Right ventricle myocardium inferior (tissue), 1 donor: ENCODE measurements at regions not wholly inside any gene's neighbourhood (a gene's known extent, or its start where the extent isn't known, plus 50 kb on each side); places are given as distances from the start of the nearest gene placed in this dataset.

Source experiments
- ATAC-seq: fragments of 200-7000 bp; cut with Tn5 transposase; one replicate; pipeline ENCODE4 v1.9.1; 2020; ENCODE audit warnings: mild to moderate bottlenecking, moderate library complexity
- DNase-seq: peaks from one replicate; pipeline ENCODE4 v3.0.0; 2021; ENCODE audit errors: missing footprints
- intact Hi-C: fragments of 100-400 bp; cut with DNase I; formaldehyde crosslinking; loops from one replicate; pipeline ENCODE4 v1.11.0; 2022
- donor health status: DM: no; HTN: yes; CAD: no; lungs with severe emphysema.

DNA sequence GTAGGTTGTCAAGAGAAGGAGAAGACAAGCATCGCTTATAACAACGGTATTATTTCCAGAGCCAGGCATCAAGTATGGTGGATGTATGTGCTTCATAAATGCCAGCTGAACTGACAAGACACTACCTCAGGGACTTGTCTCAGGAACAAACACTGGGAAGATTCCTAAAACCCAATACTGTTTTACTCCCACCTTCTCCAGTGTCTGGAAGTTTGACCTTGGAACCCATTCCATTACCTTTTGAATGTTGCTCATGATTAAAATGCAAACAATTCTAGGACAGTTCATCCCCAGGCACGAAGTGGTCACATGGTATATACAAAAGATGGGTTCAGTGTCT, 300.1 kb downstream of the ADGB start:
- ATAC-seq (no peak), DNase-seq (no peak)
- intact Hi-C loops, result no loop called here

- no peak for ATAC-seq
- DNase-seq, result no peak
- intact Hi-C loops, result no loop called here
Measured at GRCh38 chr6:146901940-146902816, 302.0 kb upstream of the STXBP5 start.

- intact Hi-C loops, result no loop called here
- ATAC-seq (peak; percentile 44), DNase-seq (no peak)
Measured at GRCh38 chr6:146902846-146903245, 301.4 kb upstream of the STXBP5 start.

DNA sequence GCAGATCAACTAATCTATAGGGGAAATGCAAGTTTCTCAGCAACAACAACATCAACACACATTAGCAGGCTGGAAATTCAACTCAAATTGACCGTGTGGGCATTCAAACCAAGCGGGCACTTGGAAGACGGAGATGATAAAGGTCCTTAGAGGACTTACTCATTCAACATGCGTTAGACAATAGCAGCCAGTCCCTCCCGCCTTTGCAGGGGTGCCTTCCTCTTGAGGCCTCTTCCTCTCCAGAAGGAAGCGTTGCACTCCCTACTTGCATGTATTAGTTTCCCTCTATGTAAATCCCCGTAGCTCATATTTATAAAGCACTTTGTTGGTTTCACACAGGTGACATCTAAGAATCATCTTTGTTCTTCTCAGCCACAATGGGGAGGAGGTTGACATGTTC, 300.8 kb upstream of the STXBP5 start:
- ATAC-seq (no peak), DNase-seq (no peak)
- intact Hi-C loops, result no loop called here

DNA sequence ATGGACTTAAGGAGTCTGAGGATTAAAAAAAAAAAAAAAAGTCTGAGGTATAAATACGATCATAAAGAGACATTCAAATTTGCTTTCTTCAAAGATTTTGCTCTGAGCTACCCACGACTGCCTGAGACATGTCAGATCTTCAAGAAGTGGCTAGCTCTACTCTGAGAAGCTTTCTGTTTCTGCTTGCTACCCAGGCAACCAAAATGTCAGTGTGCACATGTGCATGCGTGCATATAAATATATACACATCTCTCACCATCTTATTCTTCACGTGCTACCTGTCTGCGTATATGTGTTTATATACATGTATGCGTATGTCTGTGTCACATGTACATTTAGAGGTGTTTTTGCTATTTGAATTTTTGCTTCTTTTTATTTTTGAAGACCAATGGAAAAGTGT, 299.6 kb upstream of the STXBP5 start:
- no peak for ATAC-seq
- intact Hi-C loops, result no loop called here

GRCh38 chr6:146905181-146905704, 299.0 kb upstream of the STXBP5 start:
- DNase-seq (no peak), ATAC-seq (no peak)
- intact Hi-C loops, result no loop called here

More for the DNA sequence above, 299.6 kb upstream of the STXBP5 start:
- DNase-seq, result no peak

- no peak for ATAC-seq
- no peak for DNase-seq
- intact Hi-C loops, result no loop called here
Measured at GRCh38 chr6:146908786-146909185, 295.4 kb upstream of the STXBP5 start.

- no peak for DNase-seq
- ATAC-seq, result no peak
- intact Hi-C loops, result no loop called here
Measured at GRCh38 chr6:146909376-146909775, 294.8 kb upstream of the STXBP5 start.

GRCh38 chr6:146909886-146910285, 294.3 kb upstream of the STXBP5 start:
- intact Hi-C loops, result no loop called here
- no peak for DNase-seq
- ATAC-seq, result no peak

GRCh38 chr6:146910611-146911010, 293.6 kb upstream of the STXBP5 start:
- intact Hi-C loops, result no loop called here
- no peak for ATAC-seq
- no peak for DNase-seq

GRCh38 chr6:146911635-146912215, 292.5 kb upstream of the STXBP5 start:
- DNase-seq (no peak), ATAC-seq (no peak)
- intact Hi-C loops, result no loop called here

- intact Hi-C loops, result no loop called here
- ATAC-seq (no peak), DNase-seq (no peak)
Measured at GRCh38 chr6:146912730-146913685, 291.2 kb upstream of the STXBP5 start.

DNA sequence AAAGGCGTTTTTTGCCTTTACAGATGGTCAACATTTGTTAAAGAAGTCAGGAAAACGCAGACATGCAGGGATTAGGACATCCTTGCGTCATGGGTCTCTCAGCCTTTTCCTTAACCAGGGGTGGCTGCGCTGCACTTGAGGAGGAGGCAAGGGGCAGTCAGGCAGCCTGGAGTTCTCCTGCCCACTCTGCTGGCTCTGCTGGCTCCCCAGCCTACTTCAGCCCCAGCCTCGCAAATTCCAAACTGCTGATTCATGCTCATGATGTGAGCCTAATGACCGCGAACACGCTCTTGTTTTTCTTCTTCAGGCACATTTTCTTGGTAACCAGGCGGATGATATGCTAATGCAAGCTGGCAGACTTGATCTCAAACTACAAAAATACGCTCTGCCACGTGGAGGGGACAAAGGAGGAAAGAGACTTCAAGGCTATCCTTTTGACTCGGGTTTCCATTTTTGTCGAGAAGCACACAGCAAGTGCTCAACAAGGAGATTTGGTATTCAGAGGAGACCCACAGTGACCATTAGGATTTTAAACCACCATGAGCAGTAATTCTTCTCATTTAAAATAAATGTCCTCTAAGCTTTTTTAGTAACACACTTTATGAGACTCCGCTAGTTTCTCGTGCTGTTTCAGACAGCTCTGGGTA, 290.3 kb upstream of the STXBP5 start:
- peak; percentile 79 for ATAC-seq
- intact Hi-C loops, result no loop called here
- DNase-seq, result peak; percentile 79

- intact Hi-C loops, result no loop called here
- DNase-seq, result no peak
- ATAC-seq, result peak; percentile 82
Measured at GRCh38 chr6:146914489-146915483, 289.4 kb upstream of the STXBP5 start.

- intact Hi-C loops, result no loop called here
- ATAC-seq (no peak), DNase-seq (no peak)
Measured at GRCh38 chr6:146915671-146916127, 288.5 kb upstream of the STXBP5 start.

- intact Hi-C loops, result no loop called here
- DNase-seq (no peak), ATAC-seq (no peak)
Measured at GRCh38 chr6:146916435-146917025, 287.7 kb upstream of the STXBP5 start.

DNA sequence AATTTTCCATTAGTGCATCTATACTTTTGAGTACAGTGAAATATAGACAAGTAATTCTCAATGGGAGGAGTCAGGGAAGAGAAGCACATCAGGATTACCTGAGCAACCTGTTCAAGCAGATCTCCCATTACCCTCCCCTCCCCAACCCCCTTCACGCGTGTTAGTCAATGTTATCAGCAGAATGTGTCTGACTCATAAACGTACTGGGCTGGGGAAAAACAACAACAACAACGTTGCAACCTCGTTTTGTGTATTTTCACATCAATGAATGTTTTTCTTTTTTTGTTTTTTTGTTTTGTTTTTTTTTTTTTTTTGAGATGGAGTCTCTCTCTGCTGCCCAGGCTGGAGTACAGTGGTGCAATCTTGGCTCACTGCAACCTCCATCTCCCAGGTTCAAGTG, 287.0 kb upstream of the STXBP5 start:
- ATAC-seq (no peak), DNase-seq (no peak)
- intact Hi-C loops, result no loop called here
